Keratinocyte (primary cell): ENCODE measurements at regions not wholly inside any gene's neighbourhood (a gene's known extent, or its start where the extent isn't known, plus 50 kb on each side); places are given as distances from the start of the nearest gene placed in this dataset.

Experiments
- CTCF ChIP-seq, 3 experiments: IDR thresholded peaks in 1 of 3; conservative IDR thresholded peaks in 1 of 3; optimal IDR thresholded peaks in 1 of 3; 2 replicates in 2 of 3; 3 replicates in 1 of 3; pipeline versions ENCODE3 to v1.5.1; 2011; ENCODE audit warnings: low read length in 3 of 3, mild to moderate bottlenecking in 3 of 3, moderate library complexity in 2 of 3, control low read depth in 1 of 3, inconsistent platforms in 1 of 3; ENCODE audit not compliant: insufficient read depth in 2 of 3; ENCODE audit errors: extremely low read depth in 1 of 3
- EZH2 ChIP-seq: IDR thresholded peaks from one replicate; pipeline ENCODE4 v1.6.1; 2012; ENCODE audit warnings: inconsistent platforms, mild to moderate bottlenecking, low read length, moderate library complexity

- peak in 2 of 3 experiments; percentile 38 to 47 for TF ChIP-seq CTCF (optimal IDR thresholded peaks at IDR 0.05 in 1 of 3, IDR thresholded peaks at IDR 0.05 in 1 of 3, conservative IDR thresholded peaks at IDR 0.05 in 1 of 3; ENCODE audit: extremely low read depth in 1 of 3, insufficient read depth in 2 of 3, low read length in 3 of 3)
- no peak for TF ChIP-seq EZH2
Observed at GRCh38 chr1:198088360-198089071, 68.3 kb upstream of the NEK7 start.
